ENCODE measurements at regions not wholly inside any gene's neighbourhood (a gene's known extent, or its start where the extent isn't known, plus 50 kb on each side); places are given as distances from the start of the nearest gene placed in this dataset.

- ChIA-PET POLR2A (no interaction called here), CTCF (interaction anchor here (0.5 kb wide), 1 partner anchor 60 kb away, joined by 3 read pairs; no protein-coding TSS in a partner anchor)
- H3K27me3 Mint-ChIP-seq = no peaks in the 10 kb centered on the region
- H3K4me1 Mint-ChIP-seq = no peaks in the 10 kb centered on the region
- no peak for DNase-seq
- no peak overlapping the region for H3K4me3 Mint-ChIP-seq
- no peak overlapping the region for H3K27ac Mint-ChIP-seq
- no peaks in the 10 kb centered on the region for H3K36me3 Mint-ChIP-seq (ENCODE audit: low read depth)
- H3K9me3 Mint-ChIP-seq = no peaks in the 10 kb centered on the region
Measured at GRCh38 chr6:8760951-8761350, 325.6 kb upstream of the SLC35B3 start.

GRCh38 chr6:8758412-8758811 is 323.1 kb upstream of the SLC35B3 start:
- CTCF ChIA-PET = no interaction called here

GRCh38 chr6:8750627-8751026 is 315.3 kb upstream of the SLC35B3 start:
- no peaks in the 10 kb centered on the region for H3K36me3 Mint-ChIP-seq (ENCODE audit: low read depth)
- H3K4me1 Mint-ChIP-seq = no peaks in the 10 kb centered on the region
- no peaks in the 10 kb centered on the region for H3K9me3 Mint-ChIP-seq
- no peak for DNase-seq
- POLR2A ChIA-PET = no interaction called here
- CTCF ChIA-PET = no interaction called here
- no peaks in the 10 kb centered on the region for H3K27me3 Mint-ChIP-seq
- H3K4me3 Mint-ChIP-seq = no peak overlapping the region
- no peak overlapping the region for H3K27ac Mint-ChIP-seq

More at GRCh38 chr6:8758412-8758811, 323.1 kb upstream of the SLC35B3 start:
- POLR2A ChIA-PET = no interaction called here
- Mint-ChIP-seq H3K27ac (no peak overlapping the region), H3K36me3 (ENCODE audit: low read depth) (no peaks in the 10 kb centered on the region), H3K4me3 (no peak overlapping the region), H3K4me1 (no peaks in the 10 kb centered on the region), H3K9me3 (no peaks in the 10 kb centered on the region), H3K27me3 (no peaks in the 10 kb centered on the region)
- DNase-seq = no peak

- no peak overlapping the region for H3K27ac Mint-ChIP-seq
- no peak for DNase-seq
- H3K27me3 Mint-ChIP-seq = no peaks in the 10 kb centered on the region
- H3K36me3 Mint-ChIP-seq (ENCODE audit: low read depth) = no peaks in the 10 kb centered on the region
- no peaks in the 10 kb centered on the region for H3K9me3 Mint-ChIP-seq
- CTCF ChIA-PET = no interaction called here
- H3K4me3 Mint-ChIP-seq = no peak overlapping the region
- POLR2A ChIA-PET = no interaction called here
- no peaks in the 10 kb centered on the region for H3K4me1 Mint-ChIP-seq
Measured at GRCh38 chr6:8749465-8749864, 314.1 kb upstream of the SLC35B3 start.

- H3K9me3 Mint-ChIP-seq = peaks cover 5% of the 10 kb centered on the region
- H3K36me3 Mint-ChIP-seq (ENCODE audit: low read depth) = no peaks in the 10 kb centered on the region
- H3K4me3 Mint-ChIP-seq = peak overlapping the region; percentile 72
- ChIA-PET POLR2A (no interaction called here), CTCF (no interaction called here)
- H3K27me3 Mint-ChIP-seq = no peaks in the 10 kb centered on the region
- no peak overlapping the region for H3K27ac Mint-ChIP-seq
- peaks cover 7% of the 10 kb centered on the region for H3K4me1 Mint-ChIP-seq
- no peak for DNase-seq
Measured at GRCh38 chr6:8743170-8743745, 307.9 kb upstream of the SLC35B3 start.

- DNase-seq = no peak
- Mint-ChIP-seq H3K4me1 (peaks cover 7% of the 10 kb centered on the region), H3K27me3 (no peaks in the 10 kb centered on the region), H3K36me3 (ENCODE audit: low read depth) (no peaks in the 10 kb centered on the region), H3K9me3 (peaks cover 5% of the 10 kb centered on the region), H3K4me3 (no peak overlapping the region), H3K27ac (no peak overlapping the region)
- ChIA-PET CTCF (no interaction called here), POLR2A (no interaction called here)
Measured at GRCh38 chr6:8739454-8739853, 304.1 kb upstream of the SLC35B3 start.

- ChIA-PET POLR2A (no interaction called here), CTCF (no interaction called here)
- no peak overlapping the region for H3K27ac Mint-ChIP-seq
- peaks cover 7% of the 10 kb centered on the region for H3K4me1 Mint-ChIP-seq
- H3K27me3 Mint-ChIP-seq = no peaks in the 10 kb centered on the region
- H3K4me3 Mint-ChIP-seq = no peak overlapping the region
- no peak for DNase-seq
- peaks cover 5% of the 10 kb centered on the region for H3K9me3 Mint-ChIP-seq
- H3K36me3 Mint-ChIP-seq (ENCODE audit: low read depth) = no peaks in the 10 kb centered on the region
Measured at GRCh38 chr6:8738951-8739350, 303.6 kb upstream of the SLC35B3 start.

GRCh38 chr6:8736156-8736895 is 301.0 kb upstream of the SLC35B3 start:
- H3K27me3 Mint-ChIP-seq = no peaks in the 10 kb centered on the region
- H3K36me3 Mint-ChIP-seq (ENCODE audit: low read depth) = no peaks in the 10 kb centered on the region
- POLR2A ChIA-PET = no interaction called here
- H3K4me3 Mint-ChIP-seq = no peak overlapping the region
- H3K9me3 Mint-ChIP-seq = peaks cover 4% of the 10 kb centered on the region
- H3K27ac Mint-ChIP-seq = no peak overlapping the region
- peaks cover 2% of the 10 kb centered on the region for H3K4me1 Mint-ChIP-seq
- CTCF ChIA-PET = no interaction called here
- DNase-seq = no peak

- POLR2A ChIA-PET = no interaction called here
- H3K36me3 Mint-ChIP-seq (ENCODE audit: low read depth) = no peaks in the 10 kb centered on the region
- no peak for DNase-seq
- no peaks in the 10 kb centered on the region for H3K27me3 Mint-ChIP-seq
- CTCF ChIA-PET = interaction anchor here (0.5 kb wide), 1 partner anchor 1304 kb away, joined by 4 read pairs; no protein-coding TSS in a partner anchor
- peaks cover 2% of the 10 kb centered on the region for H3K4me1 Mint-ChIP-seq
- H3K27ac Mint-ChIP-seq = no peak overlapping the region
- H3K9me3 Mint-ChIP-seq = no peaks in the 10 kb centered on the region
- no peak overlapping the region for H3K4me3 Mint-ChIP-seq
Measured at GRCh38 chr6:8733879-8734278, 298.5 kb upstream of the SLC35B3 start.

GRCh38 chr6:8731874-8732273 is 296.5 kb upstream of the SLC35B3 start:
- H3K4me3 Mint-ChIP-seq = no peak overlapping the region
- ChIA-PET POLR2A (no interaction called here), CTCF (no interaction called here)
- no peaks in the 10 kb centered on the region for H3K36me3 Mint-ChIP-seq (ENCODE audit: low read depth)
- H3K27ac Mint-ChIP-seq = no peak overlapping the region
- H3K4me1 Mint-ChIP-seq = peaks cover 2% of the 10 kb centered on the region
- no peaks in the 10 kb centered on the region for H3K27me3 Mint-ChIP-seq
- no peaks in the 10 kb centered on the region for H3K9me3 Mint-ChIP-seq
- DNase-seq = no peak

- Mint-ChIP-seq H3K27ac (no peak overlapping the region), H3K27me3 (no peaks in the 10 kb centered on the region), H3K4me1 (no peaks in the 10 kb centered on the region), H3K9me3 (no peaks in the 10 kb centered on the region), H3K4me3 (no peak overlapping the region), H3K36me3 (ENCODE audit: low read depth) (no peaks in the 10 kb centered on the region)
- no peak for DNase-seq
- POLR2A ChIA-PET = no interaction called here
- CTCF ChIA-PET = no interaction called here
Measured at GRCh38 chr6:8710668-8711431, 275.5 kb upstream of the SLC35B3 start.

- no peak overlapping the region for H3K4me3 Mint-ChIP-seq
- H3K27me3 Mint-ChIP-seq = no peaks in the 10 kb centered on the region
- POLR2A ChIA-PET = no interaction called here
- DNase-seq = no peak
- no peaks in the 10 kb centered on the region for H3K9me3 Mint-ChIP-seq
- CTCF ChIA-PET = no interaction called here
- no peaks in the 10 kb centered on the region for H3K4me1 Mint-ChIP-seq
- no peak overlapping the region for H3K27ac Mint-ChIP-seq
- no peaks in the 10 kb centered on the region for H3K36me3 Mint-ChIP-seq (ENCODE audit: low read depth)
Measured at GRCh38 chr6:8707956-8708772, 272.8 kb upstream of the SLC35B3 start.

GRCh38 chr6:8707369-8707768 is 272.0 kb upstream of the SLC35B3 start:
- no peak for DNase-seq
- ChIA-PET POLR2A (no interaction called here), CTCF (no interaction called here)
- H3K9me3 Mint-ChIP-seq = peaks cover 2% of the 10 kb centered on the region
- no peak overlapping the region for H3K27ac Mint-ChIP-seq
- no peaks in the 10 kb centered on the region for H3K36me3 Mint-ChIP-seq (ENCODE audit: low read depth)
- H3K27me3 Mint-ChIP-seq = no peaks in the 10 kb centered on the region
- H3K4me1 Mint-ChIP-seq = no peaks in the 10 kb centered on the region
- H3K4me3 Mint-ChIP-seq = no peak overlapping the region

All from activated CD4-positive, alpha-beta T cell treated with anti-CD3 and anti-CD28 coated beads, Interleukin-2, amount 10 ng/mL, durations not matched to agents 7 days and 5 days (primary cell).